K562 (cell line): ENCODE measurements at regions not wholly inside any gene's neighbourhood (a gene's known extent, or its start where the extent isn't known, plus 50 kb on each side); places are given as distances from the start of the nearest gene placed in this dataset.

Experiments
- EP300 ChIP-seq: IDR thresholded peaks from 2 replicates; pipeline ENCODE4 v1.6.1; 2012; ENCODE audit warnings: low read length, improper control_type of control experiment
- EZH2 ChIP-seq: IDR thresholded peaks from 2 replicates; pipeline ENCODE4 v1.6.1; 2012; ENCODE audit warnings: low read depth, mild to moderate bottlenecking, inconsistent platforms, low read length, borderline replicate concordance
- HCFC1 ChIP-seq: IDR thresholded peaks from 2 replicates; pipeline ENCODE4 v1.6.1; 2012; ENCODE audit warnings: low read depth, low read length, improper control_type of control experiment
- RBM34 ChIP-seq: fragments of 200-400 bp; formaldehyde crosslinking; IDR thresholded peaks from 2 replicates; pipeline ENCODE4 v1.6.1; 2018; ENCODE audit warnings: low read length, borderline replicate concordance; ENCODE audit not compliant: insufficient read depth
- SP2 ChIP-seq: IDR thresholded peaks from 2 replicates; pipeline ENCODE4 v1.6.1; 2011; ENCODE audit warnings: mild to moderate bottlenecking, low read depth, low read length, moderate library complexity; ENCODE audit not compliant: poor library complexity, severe bottlenecking; ENCODE audit errors: extremely low read depth
- ZNF41 ChIP-seq: fragments of 250-450 bp; sonication (Bioruptor Pico); conservative IDR thresholded peaks from 2 replicates; pipeline ENCODE4 v1.4.0; 2020; ENCODE audit warnings: mild to moderate bottlenecking
- TF ChIP-seq, protein P1 (sequence below), 3 experiments: IDR thresholded peaks in 2 of 3; conservative IDR thresholded peaks in 1 of 3; 2 replicates each; pipeline ENCODE4 v1.5.1; 2011 to 2012; ENCODE audit warnings: low read length in 3 of 3, mild to moderate bottlenecking in 3 of 3, control low read depth in 2 of 3, improper control_type of control experiment in 1 of 3, inconsistent platforms in 1 of 3, low read depth in 1 of 3, mixed read lengths in 1 of 3, moderate library complexity in 1 of 3; ENCODE audit not compliant: insufficient read depth in 2 of 3
- TF ChIP-seq, protein P2 (sequence below): sonication (generic); formaldehyde crosslinking; IDR thresholded peaks from 2 replicates; pipeline ENCODE4 v1.8.1; 2023; ENCODE audit warnings: mild to moderate bottlenecking, missing genetic modification reagents
- TF ChIP-seq, protein P3 (sequence below): sonication (generic); formaldehyde crosslinking; IDR thresholded peaks from 2 replicates; pipeline ENCODE4 v1.8.1; 2023; ENCODE audit warnings: missing genetic modification reagents, mild to moderate bottlenecking, borderline replicate concordance

DNA sequence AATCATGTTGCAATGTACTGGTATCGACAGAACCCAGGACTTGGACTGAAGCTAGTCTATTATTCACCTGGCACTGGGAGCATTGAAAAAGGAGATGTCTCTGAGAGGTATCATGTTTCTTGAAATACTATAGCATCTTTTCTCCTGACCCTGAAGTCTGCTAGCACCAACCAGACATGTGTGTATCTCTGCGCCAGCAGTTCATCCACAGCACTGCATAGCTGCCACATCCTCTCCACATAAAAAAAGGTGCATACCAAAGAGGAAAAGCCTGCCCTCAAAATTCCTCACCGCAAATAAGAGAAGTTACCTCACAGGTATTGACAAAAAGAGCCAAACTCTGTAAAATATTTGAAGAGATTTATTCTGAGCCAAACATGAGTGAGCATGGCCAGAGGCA, 99.5 kb upstream of the PRSS3 start:
- TF ChIP-seq, protein P1, sequence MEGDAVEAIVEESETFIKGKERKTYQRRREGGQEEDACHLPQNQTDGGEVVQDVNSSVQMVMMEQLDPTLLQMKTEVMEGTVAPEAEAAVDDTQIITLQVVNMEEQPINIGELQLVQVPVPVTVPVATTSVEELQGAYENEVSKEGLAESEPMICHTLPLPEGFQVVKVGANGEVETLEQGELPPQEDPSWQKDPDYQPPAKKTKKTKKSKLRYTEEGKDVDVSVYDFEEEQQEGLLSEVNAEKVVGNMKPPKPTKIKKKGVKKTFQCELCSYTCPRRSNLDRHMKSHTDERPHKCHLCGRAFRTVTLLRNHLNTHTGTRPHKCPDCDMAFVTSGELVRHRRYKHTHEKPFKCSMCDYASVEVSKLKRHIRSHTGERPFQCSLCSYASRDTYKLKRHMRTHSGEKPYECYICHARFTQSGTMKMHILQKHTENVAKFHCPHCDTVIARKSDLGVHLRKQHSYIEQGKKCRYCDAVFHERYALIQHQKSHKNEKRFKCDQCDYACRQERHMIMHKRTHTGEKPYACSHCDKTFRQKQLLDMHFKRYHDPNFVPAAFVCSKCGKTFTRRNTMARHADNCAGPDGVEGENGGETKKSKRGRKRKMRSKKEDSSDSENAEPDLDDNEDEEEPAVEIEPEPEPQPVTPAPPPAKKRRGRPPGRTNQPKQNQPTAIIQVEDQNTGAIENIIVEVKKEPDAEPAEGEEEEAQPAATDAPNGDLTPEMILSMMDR (IDR thresholded peaks at IDR 0.05 in 2 of 3, conservative IDR thresholded peaks at IDR 0.05 in 1 of 3; ENCODE audit: insufficient read depth in 2 of 3, low read depth in 1 of 3, low read length in 3 of 3) = no peak
- TF ChIP-seq ZNF41 (CRISPR knock-in tag) (no peak), SP2 (no peak), HCFC1 (no peak), EZH2 (no peak), RBM34 (no peak), EP300 (no peak)
- TF ChIP-seq, protein P2, sequence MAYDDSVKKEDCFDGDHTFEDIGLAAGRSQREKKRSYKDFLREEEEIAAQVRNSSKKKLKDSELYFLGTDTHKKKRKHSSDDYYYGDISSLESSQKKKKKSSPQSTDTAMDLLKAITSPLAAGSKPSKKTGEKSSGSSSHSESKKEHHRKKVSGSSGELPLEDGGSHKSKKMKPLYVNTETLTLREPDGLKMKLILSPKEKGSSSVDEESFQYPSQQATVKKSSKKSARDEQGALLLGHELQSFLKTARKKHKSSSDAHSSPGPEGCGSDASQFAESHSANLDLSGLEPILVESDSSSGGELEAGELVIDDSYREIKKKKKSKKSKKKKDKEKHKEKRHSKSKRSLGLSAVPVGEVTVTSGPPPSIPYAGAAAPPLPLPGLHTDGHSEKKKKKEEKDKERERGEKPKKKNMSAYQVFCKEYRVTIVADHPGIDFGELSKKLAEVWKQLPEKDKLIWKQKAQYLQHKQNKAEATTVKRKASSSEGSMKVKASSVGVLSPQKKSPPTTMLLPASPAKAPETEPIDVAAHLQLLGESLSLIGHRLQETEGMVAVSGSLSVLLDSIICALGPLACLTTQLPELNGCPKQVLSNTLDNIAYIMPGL (CRISPR knock-in tag) = no peak
- TF ChIP-seq, protein P3, sequence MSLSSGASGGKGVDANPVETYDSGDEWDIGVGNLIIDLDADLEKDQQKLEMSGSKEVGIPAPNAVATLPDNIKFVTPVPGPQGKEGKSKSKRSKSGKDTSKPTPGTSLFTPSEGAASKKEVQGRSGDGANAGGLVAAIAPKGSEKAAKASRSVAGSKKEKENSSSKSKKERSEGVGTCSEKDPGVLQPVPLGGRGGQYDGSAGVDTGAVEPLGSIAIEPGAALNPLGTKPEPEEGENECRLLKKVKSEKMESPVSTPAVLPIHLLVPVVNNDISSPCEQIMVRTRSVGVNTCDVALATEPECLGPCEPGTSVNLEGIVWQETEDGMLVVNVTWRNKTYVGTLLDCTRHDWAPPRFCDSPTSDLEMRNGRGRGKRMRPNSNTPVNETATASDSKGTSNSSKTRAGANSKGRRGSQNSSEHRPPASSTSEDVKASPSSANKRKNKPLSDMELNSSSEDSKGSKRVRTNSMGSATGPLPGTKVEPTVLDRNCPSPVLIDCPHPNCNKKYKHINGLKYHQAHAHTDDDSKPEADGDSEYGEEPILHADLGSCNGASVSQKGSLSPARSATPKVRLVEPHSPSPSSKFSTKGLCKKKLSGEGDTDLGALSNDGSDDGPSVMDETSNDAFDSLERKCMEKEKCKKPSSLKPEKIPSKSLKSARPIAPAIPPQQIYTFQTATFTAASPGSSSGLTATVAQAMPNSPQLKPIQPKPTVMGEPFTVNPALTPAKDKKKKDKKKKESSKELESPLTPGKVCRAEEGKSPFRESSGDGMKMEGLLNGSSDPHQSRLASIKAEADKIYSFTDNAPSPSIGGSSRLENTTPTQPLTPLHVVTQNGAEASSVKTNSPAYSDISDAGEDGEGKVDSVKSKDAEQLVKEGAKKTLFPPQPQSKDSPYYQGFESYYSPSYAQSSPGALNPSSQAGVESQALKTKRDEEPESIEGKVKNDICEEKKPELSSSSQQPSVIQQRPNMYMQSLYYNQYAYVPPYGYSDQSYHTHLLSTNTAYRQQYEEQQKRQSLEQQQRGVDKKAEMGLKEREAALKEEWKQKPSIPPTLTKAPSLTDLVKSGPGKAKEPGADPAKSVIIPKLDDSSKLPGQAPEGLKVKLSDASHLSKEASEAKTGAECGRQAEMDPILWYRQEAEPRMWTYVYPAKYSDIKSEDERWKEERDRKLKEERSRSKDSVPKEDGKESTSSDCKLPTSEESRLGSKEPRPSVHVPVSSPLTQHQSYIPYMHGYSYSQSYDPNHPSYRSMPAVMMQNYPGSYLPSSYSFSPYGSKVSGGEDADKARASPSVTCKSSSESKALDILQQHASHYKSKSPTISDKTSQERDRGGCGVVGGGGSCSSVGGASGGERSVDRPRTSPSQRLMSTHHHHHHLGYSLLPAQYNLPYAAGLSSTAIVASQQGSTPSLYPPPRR (CRISPR knock-in tag) = no peak
